HepG2 (cell line): ENCODE measurements at regions not wholly inside any gene's neighbourhood (a gene's known extent, or its start where the extent isn't known, plus 50 kb on each side); places are given as distances from the start of the nearest gene placed in this dataset.

ENCODE experiments used
- ATAC-seq: fragments of 200-7000 bp; cut with Tn5 transposase; 3 replicates; pipeline ENCODE4 v1.9.1; 2020; ENCODE audit warnings: mild to moderate bottlenecking, moderate library complexity
- BruUV-seq: library from RNA; stranded (reverse); fragments of 400-500 nt; replicated peaks from 2 replicates; lab custom pipeline; 2021; lab: Mats Ljungman, UMichigan
- CTCF ChIA-PET: fragments of 300-600 bp; formaldehyde crosslinking; extraction: SDS; loops from one replicate; lab custom pipeline; 2021; ENCODE audit warnings: low total read pairs, inconsistent platforms, low intra/inter-chr PET ratio; lab: Yijun Ruan, JAX
- POLR2A ChIA-PET: fragments of 350-600 bp; sonication (Branson Sonifier 250); formaldehyde crosslinking; loops from one replicate; lab custom pipeline; 2020; ENCODE audit warnings: antibody characterized with exemption, inconsistent platforms; lab: Yijun Ruan, JAX
- DNase-seq: peaks from one replicate; pipeline ENCODE4 v3.0.0-alpha.2; 2015; ENCODE audit warnings: low spot score
- FAIRE-seq: peaks from 3 replicates; lab custom pipeline; 2011; peaks lifted over from hg19 to GRCh38; lab: Jason Lieb, UNC
- H2AFZ ChIP-seq: one replicate; pipeline ENCODE4 v1.6.1; 2011; ENCODE audit warnings: low read length, inconsistent platforms
- H3K27ac ChIP-seq: fragments of 300-600 bp; 3 replicates; pipeline ENCODE4 v1.8.0; 2011; ENCODE audit warnings: mixed run types, mild to moderate bottlenecking, mixed read lengths, low read length, inconsistent platforms; ENCODE audit not compliant: insufficient read depth; ENCODE audit errors: extremely low read length
- H3K27me3 ChIP-seq, 2 experiments: fragments of 200-600 bp in 1 of 2; 2 replicates in 1 of 2; 3 replicates in 1 of 2; pipeline versions ENCODE4 v1.6.0 to v1.8.0; 2011; ENCODE audit warnings: low read length in 2 of 2, mild to moderate bottlenecking in 2 of 2, moderate library complexity in 2 of 2, inconsistent platforms in 1 of 2; ENCODE audit not compliant: insufficient read depth in 2 of 2, control insufficient read depth in 1 of 2
- H3K36me3 ChIP-seq, 2 experiments: fragments of 200-600 bp in 1 of 2; replicated peaks in 1 of 2; 2 replicates in 1 of 2; 3 replicates in 1 of 2; pipeline versions ENCODE4 v1.5.1 to v1.8.0; 2011; ENCODE audit warnings: low read length in 2 of 2, inconsistent platforms in 1 of 2; ENCODE audit not compliant: insufficient read depth in 2 of 2, control insufficient read depth in 1 of 2
- H3K4me1 ChIP-seq: 2 replicates; pipeline ENCODE4 v1.5.1; 2012; ENCODE audit warnings: low read length, inconsistent platforms; ENCODE audit not compliant: insufficient read depth
- H3K4me2 ChIP-seq: 2 replicates; pipeline ENCODE4 v1.6.0; 2011; ENCODE audit warnings: low read depth, low read length, inconsistent platforms
- H3K4me3 ChIP-seq, 3 experiments: fragments of 200-600 bp in 1 of 3; sonication (generic), shearing (Covaris generic) in 1 of 3; replicated peaks in 1 of 3; 2 replicates each; pipeline ENCODE4 v1.5.1; 2011 to 2016; ENCODE audit warnings: low read length in 3 of 3, inconsistent platforms in 2 of 3, low read depth in 2 of 3, mild to moderate bottlenecking in 2 of 3, control low read depth in 1 of 3, mixed read lengths in 1 of 3; ENCODE audit not compliant: insufficient read depth in 1 of 3
- H3K79me2 ChIP-seq: one replicate; pipeline ENCODE4 v1.6.1; 2011; ENCODE audit warnings: low read length, inconsistent platforms; ENCODE audit not compliant: insufficient read depth
- H3K9ac ChIP-seq: 2 replicates; pipeline ENCODE4 v1.6.0; 2011; ENCODE audit warnings: mild to moderate bottlenecking, low read depth, low read length, inconsistent platforms; ENCODE audit not compliant: insufficient read depth
- H3K9me3 ChIP-seq: 2 replicates; pipeline ENCODE4 v1.5.1; 2012; ENCODE audit warnings: mild to moderate bottlenecking, low read length
- H4K20me1 ChIP-seq: 2 replicates; pipeline ENCODE4 v1.6.0; 2011; ENCODE audit warnings: inconsistent platforms, mild to moderate bottlenecking, low read length, moderate library complexity; ENCODE audit not compliant: insufficient read depth
- CREB1 ChIP-seq, 2 experiments: fragments of 450-650 bp in 1 of 2; IDR thresholded peaks; 2 replicates each; pipeline ENCODE4 v1.6.1; 2016 to 2017; ENCODE audit warnings: control low read depth in 1 of 2, mild to moderate bottlenecking in 1 of 2, missing compliant biosample characterization in 1 of 2, missing genetic modification characterization in 1 of 2
- FOXM1 ChIP-seq: sonication (generic); formaldehyde crosslinking; IDR thresholded peaks from 2 replicates; pipeline ENCODE4 v1.5.0; 2020; ENCODE audit warnings: missing genetic modification reagents
- GFI1 ChIP-seq: sonication (generic); formaldehyde crosslinking; IDR thresholded peaks from 2 replicates; pipeline ENCODE4 v1.5.0; 2020; ENCODE audit warnings: missing genetic modification reagents, mild to moderate bottlenecking, borderline replicate concordance
- ONECUT2 ChIP-seq: sonication (generic); formaldehyde crosslinking; IDR thresholded peaks from 2 replicates; pipeline ENCODE4 v1.4.0; 2020; ENCODE audit warnings: missing genetic modification reagents
- ZFP1 ChIP-seq: IDR thresholded peaks from 2 replicates; pipeline ENCODE4 v1.6.1; 2016
- ZFP37 ChIP-seq: sonication (generic); formaldehyde crosslinking; IDR thresholded peaks from 2 replicates; pipeline ENCODE4 v1.4.0; 2020; ENCODE audit warnings: missing genetic modification reagents, borderline replicate concordance
- ZNF160 ChIP-seq: sonication (generic); formaldehyde crosslinking; IDR thresholded peaks from 2 replicates; pipeline ENCODE4 v1.8.0; 2022; ENCODE audit warnings: mild to moderate bottlenecking, inconsistent platforms, missing genetic modification reagents
- WGBS: methylation state at CpG from one replicate; pipeline ENCODE4 v1.1.6; 2017; ENCODE audit warnings: low lambda C conversion rate; 5-methylcytosine and 5-hydroxymethylcytosine counted together
- in situ Hi-C: cut with HindIII; loops from 2 replicates; pipeline ENCODE4 v1.10.0; 2017; ENCODE audit warnings: low pct_unique_long_range_greater_than_20kb; ENCODE audit not compliant: extremely low pct_ligation_motif_present
- intact Hi-C: fragments of 100-400 bp; cut with micrococcal nuclease; formaldehyde crosslinking; loops from one replicate; pipeline ENCODE4 v1.10.0; 2022; ENCODE audit not compliant: unreplicated experiment

GRCh38 chr2:123095219-123095835 is 929.8 kb upstream of the CNTNAP5 start:
- Histone ChIP-seq H3K27me3 (no peaks in the 10 kb centered on the region), H3K9me3 (peaks cover 80% of the 10 kb centered on the region), H3K27ac (no peak overlapping the region), H3K4me2 (no peak overlapping the region), H3K4me3 (no peak overlapping the region), H3K36me3 (no peaks in the 10 kb centered on the region), H3K79me2 (no peaks in the 10 kb centered on the region), H4K20me1 (no peaks in the 10 kb centered on the region), H3K9ac (no peak overlapping the region), H3K4me1 (no peaks in the 10 kb centered on the region), H2AFZ (peak overlapping the region; percentile 0)
- CTCF ChIA-PET, result no interaction called here
- no peak for FAIRE-seq
- POLR2A ChIA-PET, result no interaction called here
- TF ChIP-seq CREB1 (IDR thresholded peaks at IDR 0.05), result no peak
- TF ChIP-seq CREB1 (CRISPR knock-in tag; IDR thresholded peaks at IDR 0.05), result no peak
- TF ChIP-seq ZFP37 (CRISPR knock-in tag), result no peak
- TF ChIP-seq FOXM1 (CRISPR knock-in tag), result no peak
- no peak for TF ChIP-seq ZNF160 (CRISPR knock-in tag)
- TF ChIP-seq ONECUT2 (CRISPR knock-in tag), result no peak
- no peak for TF ChIP-seq ZFP1
- no peak for ATAC-seq
- no peak for DNase-seq
- no TSS peak for BruUV-seq
- intact Hi-C loops (no loop called here), in situ Hi-C loops (no loop called here)
- 9% methylated on average over 13 of the region's 13 CpGs for WGBS

- intact Hi-C loops, result no loop called here
- in situ Hi-C loops, result no loop called here
- no peak overlapping the region for H3K4me3 ChIP-seq
- TF ChIP-seq GFI1, result no peak
- H3K9me3 ChIP-seq, result peaks cover 80% of the 10 kb centered on the region
- FAIRE-seq (no peak), DNase-seq (no peak), ATAC-seq (no peak)
- no peak overlapping the region for H3K27ac ChIP-seq
- no TSS peak for BruUV-seq
- H3K4me1 ChIP-seq, result no peaks in the 10 kb centered on the region
- H3K79me2 ChIP-seq, result no peaks in the 10 kb centered on the region
- no peak overlapping the region for H3K4me2 ChIP-seq
- ChIA-PET CTCF (no interaction called here), POLR2A (no interaction called here)
- no peaks in the 10 kb centered on the region for H3K36me3 ChIP-seq
- no peaks in the 10 kb centered on the region for H3K27me3 ChIP-seq
- H2AFZ ChIP-seq, result no peak overlapping the region
- H3K9ac ChIP-seq, result no peak overlapping the region
- no peaks in the 10 kb centered on the region for H4K20me1 ChIP-seq
Measured at GRCh38 chr2:123098619-123099018, 926.5 kb upstream of the CNTNAP5 start.
